Nephron progenitor cell (in vitro differentiated cells): ENCODE measurements at regions not wholly inside any gene's neighbourhood (a gene's known extent, or its start where the extent isn't known, plus 50 kb on each side); places are given as distances from the start of the nearest gene placed in this dataset.

Experiments used
- DNase-seq: peaks from one replicate; pipeline ENCODE4 v3.0.0; 2021
- H3K27ac Mint-ChIP-seq: 2 replicates; pipeline ENCODE4 v1.8.0; 2021; ENCODE audit warnings: mild to moderate bottlenecking, moderate library complexity, mixed read lengths
- H3K27me3 Mint-ChIP-seq: 2 replicates; pipeline ENCODE4 v1.8.0; 2021; ENCODE audit warnings: mild to moderate bottlenecking, low read depth, mixed read lengths; ENCODE audit not compliant: poor library complexity
- H3K36me3 Mint-ChIP-seq: 2 replicates; pipeline ENCODE4 v1.8.0; 2021; ENCODE audit warnings: low read depth, mixed read lengths
- H3K4me1 Mint-ChIP-seq: 2 replicates; pipeline ENCODE4 v1.8.0; 2021; ENCODE audit warnings: mixed read lengths
- H3K4me3 Mint-ChIP-seq: 2 replicates; pipeline ENCODE4 v1.8.0; 2021; ENCODE audit warnings: mild to moderate bottlenecking, moderate library complexity, mixed read lengths
- H3K9me3 Mint-ChIP-seq: 2 replicates; pipeline ENCODE4 v1.8.0; 2021; ENCODE audit warnings: mild to moderate bottlenecking, moderate library complexity, mixed read lengths
- CTCF ChIP-seq: fragments of 200-600 bp; sonication (generic); IDR thresholded peaks from 2 replicates; pipeline ENCODE4 v1.5.0; 2021; ENCODE audit warnings: antibody characterized with exemption

- no peak for DNase-seq
- Mint-ChIP-seq H3K36me3 (no peaks in the 10 kb centered on the region), H3K9me3 (peaks cover 5% of the 10 kb centered on the region), H3K4me3 (no peak overlapping the region), H3K27me3 (peaks cover 7% of the 10 kb centered on the region), H3K27ac (no peak overlapping the region), H3K4me1 (no peaks in the 10 kb centered on the region)
- no peak for TF ChIP-seq CTCF
Observed at GRCh38 chr5:9853309-9853708, 223.2 kb upstream of the TAS2R1 start.

DNA sequence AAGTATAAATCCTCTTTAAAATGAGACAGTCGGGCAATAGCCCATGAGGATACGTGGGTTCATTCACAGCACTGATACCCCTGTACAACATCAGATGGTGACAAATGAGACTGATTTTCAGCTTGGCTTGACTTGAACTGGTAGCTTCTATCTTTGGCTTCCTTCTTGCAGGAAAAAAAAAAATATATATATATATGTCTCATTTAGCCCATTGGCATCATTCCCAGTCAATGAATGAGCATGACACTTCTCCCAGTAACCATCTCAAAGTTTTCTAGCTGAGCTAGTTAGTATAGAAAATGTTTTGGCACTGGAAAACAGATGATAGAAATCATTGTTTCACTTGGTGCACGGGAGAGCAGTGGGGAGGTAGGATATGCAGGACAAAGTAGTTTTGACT, 222.5 kb upstream of the TAS2R1 start:
- no peak overlapping the region for H3K4me3 Mint-ChIP-seq
- no peak for TF ChIP-seq CTCF
- peaks cover 7% of the 10 kb centered on the region for H3K27me3 Mint-ChIP-seq
- no peak for DNase-seq
- H3K36me3 Mint-ChIP-seq = no peaks in the 10 kb centered on the region
- no peak overlapping the region for H3K27ac Mint-ChIP-seq
- H3K4me1 Mint-ChIP-seq = no peaks in the 10 kb centered on the region
- peaks cover 5% of the 10 kb centered on the region for H3K9me3 Mint-ChIP-seq

DNA sequence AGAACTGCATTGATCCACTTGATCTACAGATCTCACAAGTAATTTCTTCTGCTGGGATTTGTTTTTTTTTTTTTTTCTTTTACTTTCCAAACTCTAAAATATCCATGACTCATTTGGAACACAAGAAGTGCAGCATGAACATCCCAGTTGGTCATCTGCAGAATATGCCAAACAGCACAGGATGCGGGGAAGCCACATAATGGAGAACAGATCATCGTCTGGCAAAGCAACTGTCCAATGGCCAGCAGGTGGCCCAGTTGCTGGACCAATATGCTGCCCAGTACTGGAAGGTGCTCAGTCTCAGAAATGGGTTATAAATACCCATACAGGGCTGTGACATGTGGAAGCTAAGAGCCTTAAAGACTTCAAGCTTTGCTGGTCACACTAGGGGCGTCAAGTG, 221.3 kb upstream of the TAS2R1 start:
- H3K4me3 Mint-ChIP-seq = no peak overlapping the region
- no peak for TF ChIP-seq CTCF
- H3K4me1 Mint-ChIP-seq = no peaks in the 10 kb centered on the region
- H3K36me3 Mint-ChIP-seq = no peaks in the 10 kb centered on the region
- DNase-seq = no peak
- H3K9me3 Mint-ChIP-seq = peaks cover 4% of the 10 kb centered on the region
- peaks cover 7% of the 10 kb centered on the region for H3K27me3 Mint-ChIP-seq
- H3K27ac Mint-ChIP-seq = no peak overlapping the region

GRCh38 chr5:9850456-9850855, 220.3 kb upstream of the TAS2R1 start:
- no peak for TF ChIP-seq CTCF
- Mint-ChIP-seq H3K4me1 (no peaks in the 10 kb centered on the region), H3K27ac (no peak overlapping the region), H3K4me3 (no peak overlapping the region), H3K27me3 (peaks cover 7% of the 10 kb centered on the region), H3K9me3 (no peaks in the 10 kb centered on the region), H3K36me3 (no peaks in the 10 kb centered on the region)
- no peak for DNase-seq

GRCh38 chr5:9847631-9848030, 217.5 kb upstream of the TAS2R1 start:
- no peak overlapping the region for H3K27ac Mint-ChIP-seq
- H3K36me3 Mint-ChIP-seq = no peaks in the 10 kb centered on the region
- no peak for TF ChIP-seq CTCF
- H3K27me3 Mint-ChIP-seq = peaks cover 4% of the 10 kb centered on the region
- DNase-seq = no peak
- no peaks in the 10 kb centered on the region for H3K4me1 Mint-ChIP-seq
- no peak overlapping the region for H3K4me3 Mint-ChIP-seq
- H3K9me3 Mint-ChIP-seq = peaks cover 8% of the 10 kb centered on the region

- peaks cover 24% of the 10 kb centered on the region for H3K9me3 Mint-ChIP-seq
- no peak overlapping the region for H3K27ac Mint-ChIP-seq
- peaks cover 8% of the 10 kb centered on the region for H3K36me3 Mint-ChIP-seq
- no peaks in the 10 kb centered on the region for H3K4me1 Mint-ChIP-seq
- TF ChIP-seq CTCF = no peak
- H3K4me3 Mint-ChIP-seq = no peak overlapping the region
- peaks cover 4% of the 10 kb centered on the region for H3K27me3 Mint-ChIP-seq
- DNase-seq = no peak
Observed at GRCh38 chr5:9845185-9845584, 215.0 kb upstream of the TAS2R1 start.
